ENCODE measurements at regions not wholly inside any gene's neighbourhood (a gene's known extent, or its start where the extent isn't known, plus 50 kb on each side); places are given as distances from the start of the nearest gene placed in this dataset.

DNA sequence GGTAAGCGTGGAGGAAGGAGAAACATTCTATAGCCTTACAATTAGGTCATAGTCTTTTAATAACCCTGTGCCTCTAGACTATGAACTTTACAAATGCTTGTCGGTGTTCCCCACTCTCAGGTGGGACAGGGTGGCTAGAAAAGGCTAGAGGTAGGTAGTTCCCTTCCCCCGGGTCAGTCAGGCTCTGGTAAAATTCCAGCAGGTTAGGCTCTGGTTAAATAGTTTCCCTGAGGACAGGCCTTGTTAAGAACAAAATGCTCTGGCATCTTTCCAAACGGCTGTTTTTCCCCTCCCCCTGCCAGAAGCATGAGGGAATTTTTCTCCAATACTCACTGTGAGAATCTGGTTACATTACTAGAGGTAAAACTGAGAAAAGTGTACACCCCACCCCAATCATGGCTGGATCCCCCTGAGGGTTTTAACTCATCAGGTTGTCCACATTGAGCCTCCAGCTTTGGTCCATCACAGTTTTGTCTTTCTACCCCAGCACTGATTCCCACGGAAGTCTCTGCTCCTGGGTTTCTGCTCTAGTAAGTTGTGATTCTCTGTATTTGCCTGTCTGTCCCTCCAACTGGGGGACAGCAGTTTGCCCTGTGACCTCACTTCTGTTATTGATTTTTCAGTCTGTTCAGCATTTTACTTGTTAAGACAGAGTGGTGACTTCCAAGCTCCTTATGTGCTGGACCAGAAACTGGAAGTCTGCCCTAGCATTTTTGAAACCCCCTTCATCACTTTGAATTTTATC is 84.7 kb upstream of the ADGRF1 start (continued):
- TF ChIP-seq, protein P1, sequence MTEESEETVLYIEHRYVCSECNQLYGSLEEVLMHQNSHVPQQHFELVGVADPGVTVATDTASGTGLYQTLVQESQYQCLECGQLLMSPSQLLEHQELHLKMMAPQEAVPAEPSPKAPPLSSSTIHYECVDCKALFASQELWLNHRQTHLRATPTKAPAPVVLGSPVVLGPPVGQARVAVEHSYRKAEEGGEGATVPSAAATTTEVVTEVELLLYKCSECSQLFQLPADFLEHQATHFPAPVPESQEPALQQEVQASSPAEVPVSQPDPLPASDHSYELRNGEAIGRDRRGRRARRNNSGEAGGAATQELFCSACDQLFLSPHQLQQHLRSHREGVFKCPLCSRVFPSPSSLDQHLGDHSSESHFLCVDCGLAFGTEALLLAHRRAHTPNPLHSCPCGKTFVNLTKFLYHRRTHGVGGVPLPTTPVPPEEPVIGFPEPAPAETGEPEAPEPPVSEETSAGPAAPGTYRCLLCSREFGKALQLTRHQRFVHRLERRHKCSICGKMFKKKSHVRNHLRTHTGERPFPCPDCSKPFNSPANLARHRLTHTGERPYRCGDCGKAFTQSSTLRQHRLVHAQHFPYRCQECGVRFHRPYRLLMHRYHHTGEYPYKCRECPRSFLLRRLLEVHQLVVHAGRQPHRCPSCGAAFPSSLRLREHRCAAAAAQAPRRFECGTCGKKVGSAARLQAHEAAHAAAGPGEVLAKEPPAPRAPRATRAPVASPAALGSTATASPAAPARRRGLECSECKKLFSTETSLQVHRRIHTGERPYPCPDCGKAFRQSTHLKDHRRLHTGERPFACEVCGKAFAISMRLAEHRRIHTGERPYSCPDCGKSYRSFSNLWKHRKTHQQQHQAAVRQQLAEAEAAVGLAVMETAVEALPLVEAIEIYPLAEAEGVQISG (CRISPR knock-in tag; IDR thresholded peaks at IDR 0.05) = 0 out of 2 replicates have a peak, but pooled peaks have one; percentile 29
- TF ChIP-seq, protein P2, sequence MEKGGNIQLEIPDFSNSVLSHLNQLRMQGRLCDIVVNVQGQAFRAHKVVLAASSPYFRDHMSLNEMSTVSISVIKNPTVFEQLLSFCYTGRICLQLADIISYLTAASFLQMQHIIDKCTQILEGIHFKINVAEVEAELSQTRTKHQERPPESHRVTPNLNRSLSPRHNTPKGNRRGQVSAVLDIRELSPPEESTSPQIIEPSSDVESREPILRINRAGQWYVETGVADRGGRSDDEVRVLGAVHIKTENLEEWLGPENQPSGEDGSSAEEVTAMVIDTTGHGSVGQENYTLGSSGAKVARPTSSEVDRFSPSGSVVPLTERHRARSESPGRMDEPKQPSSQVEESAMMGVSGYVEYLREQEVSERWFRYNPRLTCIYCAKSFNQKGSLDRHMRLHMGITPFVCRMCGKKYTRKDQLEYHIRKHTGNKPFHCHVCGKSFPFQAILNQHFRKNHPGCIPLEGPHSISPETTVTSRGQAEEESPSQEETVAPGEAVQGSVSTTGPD (CRISPR knock-in tag; IDR thresholded peaks at IDR 0.05) = no peak
- TF ChIP-seq ZSCAN22 (CRISPR knock-in tag; IDR thresholded peaks at IDR 0.05) (no peak), AGO1 (IDR thresholded peaks at IDR 0.05; ENCODE audit: low read depth, low read length, poor library complexity, severe bottlenecking) (no peak), ZNF335 (CRISPR knock-in tag; IDR thresholded peaks at IDR 0.05) (no peak), ZNF747 (CRISPR knock-in tag; IDR thresholded peaks at IDR 0.05; ENCODE audit: borderline replicate concordance) (peak; percentile 66; the same call in 1 of the 2 replicates), ZNF326 (CRISPR knock-in tag; IDR thresholded peaks at IDR 0.05; ENCODE audit: borderline replicate concordance) (no peak), ISL2 (CRISPR knock-in tag; IDR thresholded peaks at IDR 0.05) (peak; percentile 65; the same call in 1 of the 2 replicates), TEAD3 (CRISPR knock-in tag; optimal IDR thresholded peaks at IDR 0.05; ENCODE audit: borderline replicate concordance) (peak; percentile 70), SIN3A (IDR thresholded peaks at IDR 0.05; ENCODE audit: borderline replicate concordance, low read depth, low read length) (no peak), GATAD2A (CRISPR knock-in tag; IDR thresholded peaks at IDR 0.05) (peak; percentile 76), NBN (conservative IDR thresholded peaks at IDR 0.05) (no peak), TAF1 (CRISPR knock-in tag; IDR thresholded peaks at IDR 0.05) (peak; percentile 42), DPF2 (CRISPR knock-in tag; IDR thresholded peaks at IDR 0.05; ENCODE audit: borderline replicate concordance, low read depth) (0 out of 2 replicates have a peak, but pooled peaks have one; percentile 31), CBFB (CRISPR knock-in tag; IDR thresholded peaks at IDR 0.05) (no peak), ZNF672 (CRISPR knock-in tag; IDR thresholded peaks at IDR 0.05) (no peak)
- TF ChIP-seq, protein P3, sequence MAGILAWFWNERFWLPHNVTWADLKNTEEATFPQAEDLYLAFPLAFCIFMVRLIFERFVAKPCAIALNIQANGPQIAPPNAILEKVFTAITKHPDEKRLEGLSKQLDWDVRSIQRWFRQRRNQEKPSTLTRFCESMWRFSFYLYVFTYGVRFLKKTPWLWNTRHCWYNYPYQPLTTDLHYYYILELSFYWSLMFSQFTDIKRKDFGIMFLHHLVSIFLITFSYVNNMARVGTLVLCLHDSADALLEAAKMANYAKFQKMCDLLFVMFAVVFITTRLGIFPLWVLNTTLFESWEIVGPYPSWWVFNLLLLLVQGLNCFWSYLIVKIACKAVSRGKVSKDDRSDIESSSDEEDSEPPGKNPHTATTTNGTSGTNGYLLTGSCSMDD (CRISPR knock-in tag; IDR thresholded peaks at IDR 0.05) = no peak
- TF ChIP-seq, protein P4, sequence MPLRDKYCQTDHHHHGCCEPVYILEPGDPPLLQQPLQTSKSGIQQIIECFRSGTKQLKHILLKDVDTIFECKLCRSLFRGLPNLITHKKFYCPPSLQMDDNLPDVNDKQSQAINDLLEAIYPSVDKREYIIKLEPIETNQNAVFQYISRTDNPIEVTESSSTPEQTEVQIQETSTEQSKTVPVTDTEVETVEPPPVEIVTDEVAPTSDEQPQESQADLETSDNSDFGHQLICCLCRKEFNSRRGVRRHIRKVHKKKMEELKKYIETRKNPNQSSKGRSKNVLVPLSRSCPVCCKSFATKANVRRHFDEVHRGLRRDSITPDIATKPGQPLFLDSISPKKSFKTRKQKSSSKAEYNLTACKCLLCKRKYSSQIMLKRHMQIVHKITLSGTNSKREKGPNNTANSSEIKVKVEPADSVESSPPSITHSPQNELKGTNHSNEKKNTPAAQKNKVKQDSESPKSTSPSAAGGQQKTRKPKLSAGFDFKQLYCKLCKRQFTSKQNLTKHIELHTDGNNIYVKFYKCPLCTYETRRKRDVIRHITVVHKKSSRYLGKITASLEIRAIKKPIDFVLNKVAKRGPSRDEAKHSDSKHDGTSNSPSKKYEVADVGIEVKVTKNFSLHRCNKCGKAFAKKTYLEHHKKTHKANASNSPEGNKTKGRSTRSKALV (CRISPR knock-in tag; IDR thresholded peaks at IDR 0.05) = no peak
- TF ChIP-seq, protein P5, sequence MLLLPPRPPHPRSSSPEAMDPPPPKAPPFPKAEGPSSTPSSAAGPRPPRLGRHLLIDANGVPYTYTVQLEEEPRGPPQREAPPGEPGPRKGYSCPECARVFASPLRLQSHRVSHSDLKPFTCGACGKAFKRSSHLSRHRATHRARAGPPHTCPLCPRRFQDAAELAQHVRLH (CRISPR knock-in tag; IDR thresholded peaks at IDR 0.05; ENCODE audit: borderline replicate concordance, low read depth) = peak; percentile 55; the same call in 1 of the 2 replicates
- TF ChIP-seq, protein P6, sequence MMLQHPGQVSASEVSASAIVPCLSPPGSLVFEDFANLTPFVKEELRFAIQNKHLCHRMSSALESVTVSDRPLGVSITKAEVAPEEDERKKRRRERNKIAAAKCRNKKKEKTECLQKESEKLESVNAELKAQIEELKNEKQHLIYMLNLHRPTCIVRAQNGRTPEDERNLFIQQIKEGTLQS (CRISPR knock-in tag; IDR thresholded peaks at IDR 0.05) = 0 out of 2 replicates have a peak, but pooled peaks have one; percentile 17
- TF ChIP-seq, protein P7, sequence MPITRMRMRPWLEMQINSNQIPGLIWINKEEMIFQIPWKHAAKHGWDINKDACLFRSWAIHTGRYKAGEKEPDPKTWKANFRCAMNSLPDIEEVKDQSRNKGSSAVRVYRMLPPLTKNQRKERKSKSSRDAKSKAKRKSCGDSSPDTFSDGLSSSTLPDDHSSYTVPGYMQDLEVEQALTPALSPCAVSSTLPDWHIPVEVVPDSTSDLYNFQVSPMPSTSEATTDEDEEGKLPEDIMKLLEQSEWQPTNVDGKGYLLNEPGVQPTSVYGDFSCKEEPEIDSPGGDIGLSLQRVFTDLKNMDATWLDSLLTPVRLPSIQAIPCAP (CRISPR knock-in tag; IDR thresholded peaks at IDR 0.05; ENCODE audit: low read depth) = no peak
